GM19397 (cell line): ENCODE measurements at regions not wholly inside any gene's neighbourhood (a gene's known extent, or its start where the extent isn't known, plus 50 kb on each side); places are given as distances from the start of the nearest gene placed in this dataset.

Experiments
- ATAC-seq: cut with Tn5 transposase; IDR thresholded peaks from one replicate; pipeline ENCODE4 v1.9.1; 2021; ENCODE audit warnings: mild to moderate bottlenecking, moderate library complexity; ENCODE audit not compliant: unreplicated experiment

DNA sequence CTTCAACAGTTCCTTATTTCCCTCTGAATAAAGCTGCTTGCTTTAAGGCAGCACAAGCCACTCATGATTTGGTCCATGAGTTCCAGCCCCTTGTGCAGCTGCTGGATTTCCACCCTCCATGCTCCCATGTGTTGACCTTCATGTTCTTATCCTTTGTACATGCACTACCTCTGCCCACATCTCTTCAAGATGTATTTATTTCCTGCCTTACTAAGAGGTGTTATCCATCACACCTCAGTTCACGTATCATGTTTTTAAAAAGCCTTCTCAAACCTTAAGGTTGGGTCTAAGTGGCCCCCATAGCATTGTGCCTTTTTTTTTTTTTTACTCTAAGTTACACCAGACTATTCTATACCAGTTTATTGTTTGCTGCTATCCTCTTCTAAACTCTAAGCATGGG, 107.7 kb downstream of the SIPA1L2 start:
- ATAC-seq: no peak

DNA sequence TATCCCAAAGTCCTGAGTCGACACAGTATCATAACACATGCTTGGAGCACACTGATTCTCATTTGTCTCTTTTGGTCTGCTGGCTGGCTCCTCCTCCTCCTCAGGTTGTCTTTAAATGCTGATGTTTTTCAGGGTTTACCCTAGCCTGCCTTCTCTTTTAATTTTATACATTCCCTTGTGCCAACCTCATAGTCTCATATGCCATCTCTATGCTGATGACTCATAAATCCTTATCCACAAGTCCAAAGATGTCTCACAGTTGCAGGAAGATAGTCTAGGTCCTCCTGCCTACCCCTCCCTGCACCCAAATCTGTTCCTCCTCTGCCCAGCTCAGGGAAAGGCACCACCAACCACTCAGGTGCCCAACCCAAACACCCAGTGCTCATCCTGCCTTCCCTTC, 108.3 kb downstream of the SIPA1L2 start:
- no peak for ATAC-seq

DNA sequence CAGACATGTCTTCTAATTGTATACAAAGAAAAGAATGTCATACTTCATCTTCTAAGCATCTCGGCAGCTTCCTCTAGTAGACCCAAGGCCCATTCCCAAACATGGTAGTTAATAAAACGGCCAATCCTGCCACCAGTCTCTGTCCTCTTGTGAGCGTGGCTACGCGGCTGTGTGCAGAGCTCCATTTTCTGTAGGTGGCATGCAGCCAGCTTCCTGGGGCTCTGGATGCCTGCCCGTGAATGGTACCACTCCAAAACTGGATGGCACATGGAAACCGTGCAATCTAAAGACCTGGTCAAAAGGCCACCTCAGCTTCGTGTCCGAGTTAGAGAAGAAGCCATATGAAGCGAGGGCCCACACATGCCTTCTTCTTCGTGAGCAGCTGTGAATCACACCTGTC, 110.7 kb downstream of the SIPA1L2 start:
- ATAC-seq: no peak

DNA sequence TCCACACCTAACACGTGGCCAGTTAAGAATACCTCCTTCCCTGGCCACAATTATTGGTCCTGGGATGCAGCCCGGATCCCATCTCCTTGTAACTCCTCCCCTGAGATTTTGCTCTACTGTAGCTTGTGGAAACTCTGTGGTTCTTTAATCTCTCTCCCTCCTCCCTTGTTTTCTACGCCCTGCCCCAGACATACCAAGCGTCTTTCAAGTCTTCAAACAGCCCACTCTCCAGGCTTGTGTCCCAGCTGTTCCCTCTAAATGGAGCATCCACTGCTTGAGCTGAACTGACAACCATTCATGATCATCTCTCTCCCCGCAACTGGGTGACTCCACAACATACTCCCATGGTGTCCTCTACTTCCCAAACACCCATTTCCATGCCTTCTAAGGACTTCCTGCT, 111.6 kb downstream of the SIPA1L2 start:
- ATAC-seq: no peak

DNA sequence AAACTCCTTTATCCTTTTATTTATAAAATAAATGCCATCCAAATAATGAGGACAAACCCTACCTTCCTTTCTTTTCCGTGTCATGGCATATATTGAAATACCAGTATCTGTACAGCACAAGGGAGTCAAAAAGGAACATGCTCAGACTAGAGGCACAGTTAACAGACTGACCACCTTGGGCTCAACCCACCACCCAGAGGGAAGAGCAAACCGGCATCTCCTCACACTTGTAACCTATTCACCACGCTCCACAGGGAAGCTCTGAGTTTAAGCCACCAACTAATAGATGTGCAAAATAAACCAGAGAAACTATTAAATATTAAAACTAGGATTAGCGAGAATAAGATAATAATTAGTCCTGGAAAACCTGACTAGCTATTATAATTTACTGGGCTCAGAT, 112.7 kb downstream of the SIPA1L2 start:
- no peak for ATAC-seq

DNA sequence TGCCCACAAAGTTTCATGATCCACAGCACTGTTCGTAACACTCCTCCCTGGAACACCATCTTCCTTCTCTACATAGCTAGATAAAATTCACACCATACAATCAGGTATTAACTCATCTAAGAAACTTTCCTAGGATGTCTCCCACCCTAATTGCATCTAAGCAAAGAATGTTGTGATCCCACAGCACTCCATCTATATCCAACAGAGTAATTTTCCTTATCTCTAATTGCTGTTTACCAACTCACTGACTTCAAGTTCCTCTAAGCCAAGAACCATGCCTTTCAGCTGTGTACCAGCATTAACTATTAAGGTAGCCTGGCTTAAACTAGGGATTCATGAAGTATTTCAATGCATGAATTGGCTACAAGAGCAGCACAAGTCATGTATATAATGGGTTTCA, 114.2 kb downstream of the SIPA1L2 start:
- no peak for ATAC-seq

DNA sequence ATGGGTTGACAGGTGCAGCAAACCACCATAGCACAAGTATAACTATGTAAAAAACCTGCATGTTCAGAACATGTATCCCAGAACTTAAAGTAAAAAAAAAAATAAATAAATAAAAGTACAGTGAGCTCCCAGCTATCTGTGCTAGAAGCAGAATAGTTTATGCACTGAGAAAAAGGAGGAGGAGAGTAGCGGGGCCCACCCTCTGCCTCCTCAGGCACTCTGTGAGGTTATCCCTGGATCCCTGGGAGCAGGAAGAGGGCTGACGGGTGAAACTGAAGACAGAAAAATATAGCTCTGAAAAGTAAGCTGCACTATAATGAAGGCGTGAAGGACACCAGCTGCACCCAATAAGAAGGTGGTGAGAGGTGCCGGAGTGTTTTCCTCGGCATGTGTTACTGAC, 117.2 kb downstream of the SIPA1L2 start:
- ATAC-seq: no peak

DNA sequence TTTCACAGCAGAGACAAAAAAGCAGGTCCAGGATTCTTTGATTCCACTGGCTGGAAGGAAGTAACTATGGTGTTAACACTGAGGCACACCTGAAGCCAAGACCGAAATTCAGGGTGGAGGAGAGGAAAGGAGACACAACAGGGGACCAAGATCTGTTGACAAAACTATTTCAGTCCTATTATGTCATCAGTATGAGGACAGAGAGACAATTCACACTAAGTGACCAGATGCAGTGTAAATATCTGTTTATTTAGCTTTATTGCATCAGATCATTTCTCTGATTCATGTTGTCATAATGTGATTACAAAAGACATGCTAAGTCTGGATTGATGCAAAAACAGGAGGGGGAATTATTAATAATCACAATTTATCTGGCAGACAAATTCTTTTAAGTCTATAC, 118.8 kb downstream of the SIPA1L2 start:
- ATAC-seq: no peak

DNA sequence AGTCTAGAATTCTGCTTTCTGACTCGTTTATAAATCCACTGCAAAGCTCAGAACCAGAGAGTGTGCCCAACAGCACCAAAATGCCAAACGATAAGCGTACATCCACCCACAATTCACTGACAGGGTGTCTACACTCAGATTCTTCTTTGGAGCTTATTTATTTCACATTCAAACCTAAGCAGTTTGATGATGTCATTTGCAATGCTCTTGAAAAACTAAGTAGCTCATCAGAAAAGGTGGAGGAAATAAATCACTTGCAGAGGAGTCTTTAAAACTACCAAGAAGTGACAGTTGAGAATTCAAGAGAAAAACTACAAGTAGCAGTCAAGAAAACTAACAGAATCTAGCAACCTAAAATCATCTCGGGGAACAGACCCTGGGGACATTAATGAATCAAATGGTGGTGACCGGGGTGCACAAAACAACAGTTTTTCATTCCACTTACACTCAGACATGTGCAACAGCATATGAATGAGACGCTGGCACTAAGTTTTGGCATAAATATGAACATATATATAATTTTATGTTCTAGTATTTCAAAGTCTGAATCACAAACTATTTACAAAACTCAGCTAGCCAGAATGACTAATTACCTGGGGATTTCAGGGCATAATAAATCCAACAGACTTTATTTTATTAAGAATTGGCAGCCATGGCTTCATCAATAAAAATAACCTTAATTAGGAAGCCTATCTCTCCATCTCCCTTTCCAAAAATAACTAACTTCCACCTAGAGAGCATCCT, 119.4 kb downstream of the SIPA1L2 start:
- ATAC-seq: no peak

DNA sequence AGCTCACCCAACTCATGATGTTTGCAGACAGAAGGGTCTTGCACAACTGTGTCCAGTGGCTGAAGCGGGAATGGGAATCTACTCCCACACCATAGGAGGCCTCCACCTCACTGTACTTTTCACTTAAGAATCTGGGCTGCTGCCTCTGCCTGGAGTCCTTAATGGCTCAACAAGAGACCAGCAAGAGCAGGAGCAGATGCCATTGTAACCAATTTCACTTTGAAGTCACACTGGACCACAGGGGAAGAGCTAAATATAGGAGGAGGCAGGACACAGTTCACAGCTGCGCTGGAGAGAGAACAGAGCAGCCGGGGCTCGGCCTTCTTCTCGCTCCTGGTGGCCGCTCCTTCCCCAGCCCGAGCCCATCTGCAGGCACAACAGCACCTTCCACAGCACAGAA, 120.4 kb downstream of the SIPA1L2 start:
- ATAC-seq: no peak

DNA sequence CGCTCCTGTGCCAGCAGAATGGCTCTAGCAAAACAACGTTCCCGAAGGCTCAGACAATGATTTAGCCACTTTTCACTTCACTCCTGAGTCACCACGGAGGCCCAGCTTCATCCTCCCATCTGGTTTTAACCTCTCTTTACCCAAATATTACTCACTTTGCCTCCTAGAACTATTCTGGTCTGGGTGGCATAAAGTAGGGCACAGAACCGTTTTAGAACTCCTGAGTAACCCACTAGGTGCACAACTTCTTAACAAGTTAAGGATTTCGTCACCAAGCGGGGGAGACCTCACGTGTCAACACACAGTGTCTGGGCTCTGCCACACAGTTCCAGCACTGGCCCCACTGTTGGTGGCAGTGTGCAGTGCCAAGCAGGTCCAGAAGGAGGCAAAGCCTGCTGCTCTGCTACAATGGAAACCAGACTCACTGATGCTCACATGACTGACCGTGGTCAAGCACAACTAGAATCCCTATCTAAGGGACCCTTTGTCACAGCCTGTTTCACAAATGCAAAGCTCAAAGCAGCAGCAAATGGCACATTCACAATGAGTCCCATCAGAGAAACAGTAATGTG, 121.7 kb downstream of the SIPA1L2 start:
- no peak for ATAC-seq

DNA sequence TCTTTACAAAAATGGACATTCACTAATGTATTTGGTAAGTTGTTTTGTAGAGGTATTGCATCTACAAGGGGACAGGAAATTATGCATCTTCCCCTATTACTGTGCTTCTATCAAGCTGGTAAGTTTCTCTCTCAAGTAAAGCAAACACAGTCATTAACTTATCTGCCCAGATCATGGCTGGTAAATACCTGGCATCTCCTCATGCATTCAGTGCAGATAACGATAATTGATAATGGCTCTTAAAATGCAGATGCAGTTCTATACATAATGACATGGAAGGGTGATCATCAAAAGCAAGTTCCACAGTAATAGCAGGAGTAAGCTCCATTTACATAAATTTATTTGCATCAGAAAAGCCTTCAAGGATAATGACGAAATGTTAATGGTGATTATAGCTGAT, 122.4 kb downstream of the SIPA1L2 start:
- ATAC-seq: no peak

DNA sequence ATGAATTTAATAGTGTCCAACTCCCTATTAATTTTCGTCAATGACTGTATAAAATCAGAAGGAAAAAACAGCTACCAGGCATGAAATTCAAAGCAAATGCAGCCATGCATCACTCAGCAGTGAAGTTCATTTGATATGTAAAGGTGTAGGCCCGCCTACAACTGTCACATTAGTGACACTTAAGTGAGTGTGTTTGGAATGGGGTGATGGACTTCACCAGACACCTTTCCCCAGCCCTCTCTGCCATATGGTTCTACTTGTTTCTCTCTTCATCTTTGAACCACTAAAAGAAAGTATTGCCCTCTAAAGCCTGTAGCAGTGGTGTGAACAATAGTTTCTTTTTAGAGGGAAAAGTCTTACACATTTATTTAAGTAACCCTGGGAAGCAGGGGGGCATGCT, 124.0 kb downstream of the SIPA1L2 start:
- ATAC-seq: no peak

DNA sequence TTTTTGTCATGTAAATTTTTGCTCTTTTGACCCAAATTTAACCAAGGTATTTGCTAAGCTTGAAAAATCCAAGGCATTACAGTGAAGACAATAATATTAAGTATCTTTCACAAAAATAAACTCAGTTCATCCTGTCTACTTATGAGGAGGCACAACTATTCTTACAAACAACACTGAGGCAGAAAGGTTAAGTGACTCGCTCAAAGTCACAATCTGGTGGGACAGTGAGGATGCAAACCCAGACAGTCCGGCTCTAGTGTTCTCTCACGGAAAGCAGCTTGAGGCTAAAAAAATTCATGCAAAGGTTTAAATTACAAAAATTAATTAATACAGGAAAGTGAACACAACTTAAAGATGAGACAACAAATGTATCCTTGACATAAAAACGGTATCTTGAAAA, 125.3 kb downstream of the SIPA1L2 start:
- no peak for ATAC-seq

DNA sequence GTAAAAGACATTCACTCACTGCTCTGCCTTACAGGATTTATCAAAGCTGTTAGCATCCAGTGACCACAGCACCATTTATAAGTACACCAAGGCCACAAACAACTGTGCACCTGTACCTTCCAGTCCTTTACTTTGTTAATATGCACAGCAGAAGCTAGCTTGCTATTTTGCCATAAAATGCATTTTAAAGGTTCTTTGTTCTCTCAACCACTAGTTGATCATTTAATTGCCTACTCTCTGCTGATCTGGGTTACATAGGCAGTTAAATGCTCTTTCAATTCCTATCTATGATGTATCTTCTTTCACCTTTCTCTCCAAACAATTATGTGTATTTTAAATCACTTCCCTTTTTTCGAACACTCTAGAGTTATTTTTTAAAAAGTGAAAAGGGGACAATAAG, 126.4 kb downstream of the SIPA1L2 start:
- ATAC-seq: no peak

DNA sequence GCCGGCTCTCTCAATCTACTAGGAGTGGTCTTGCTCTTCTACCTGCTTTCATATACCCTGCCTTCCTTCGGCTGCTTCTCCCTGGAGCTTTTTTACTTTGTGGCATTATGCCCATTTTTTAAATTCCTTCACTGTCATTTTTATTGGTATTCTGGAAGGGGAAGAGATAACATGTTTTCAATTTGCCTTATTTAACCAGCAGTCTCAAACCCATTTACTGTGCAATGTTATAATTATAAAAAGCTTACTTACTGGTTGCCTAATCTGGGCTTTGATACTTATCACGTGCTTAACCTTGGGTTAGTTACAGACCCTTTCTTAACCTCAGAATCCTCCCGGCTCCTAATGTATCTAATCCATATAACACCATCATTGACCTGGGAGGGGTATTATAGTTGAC, 128.1 kb downstream of the SIPA1L2 start:
- no peak for ATAC-seq

DNA sequence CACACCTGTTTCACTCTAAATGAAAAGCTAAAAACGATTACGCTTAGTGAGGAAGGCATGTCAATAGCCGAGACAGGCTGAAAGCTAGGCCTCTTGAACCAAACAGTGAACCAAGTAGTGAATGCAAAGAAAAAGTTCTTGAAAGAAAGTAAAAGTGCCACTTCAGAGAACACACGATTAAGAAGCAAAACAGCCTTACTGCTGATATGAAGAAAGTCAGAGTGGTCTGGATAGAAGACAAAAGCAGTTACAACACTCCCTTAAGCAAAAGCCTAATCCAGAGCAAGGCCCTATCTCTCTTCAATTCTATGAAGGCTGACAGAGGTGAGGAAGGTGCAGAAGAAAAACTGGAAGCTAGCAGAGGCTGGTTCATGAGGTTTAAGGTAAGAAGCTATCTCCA, 130.7 kb downstream of the SIPA1L2 start:
- ATAC-seq: no peak

DNA sequence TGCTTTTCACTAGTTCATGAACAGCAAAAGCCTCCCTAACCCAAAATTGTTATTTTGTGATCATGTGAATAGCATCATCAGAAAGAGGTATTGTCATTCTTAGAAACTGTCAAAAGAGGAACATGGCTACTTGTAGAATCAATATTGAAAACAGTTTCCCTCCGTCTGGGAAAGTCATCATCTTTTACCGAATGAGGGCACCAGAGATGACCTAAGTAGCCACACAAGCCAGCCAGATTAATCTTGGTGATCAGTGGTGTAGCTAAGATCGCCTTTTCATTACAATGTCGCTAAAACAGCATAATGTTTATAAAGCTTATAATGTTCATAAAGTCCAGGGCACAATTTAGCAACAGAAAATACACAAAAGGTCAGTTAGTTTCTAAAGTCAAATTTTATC, 136.1 kb downstream of the SIPA1L2 start:
- ATAC-seq: no peak

DNA sequence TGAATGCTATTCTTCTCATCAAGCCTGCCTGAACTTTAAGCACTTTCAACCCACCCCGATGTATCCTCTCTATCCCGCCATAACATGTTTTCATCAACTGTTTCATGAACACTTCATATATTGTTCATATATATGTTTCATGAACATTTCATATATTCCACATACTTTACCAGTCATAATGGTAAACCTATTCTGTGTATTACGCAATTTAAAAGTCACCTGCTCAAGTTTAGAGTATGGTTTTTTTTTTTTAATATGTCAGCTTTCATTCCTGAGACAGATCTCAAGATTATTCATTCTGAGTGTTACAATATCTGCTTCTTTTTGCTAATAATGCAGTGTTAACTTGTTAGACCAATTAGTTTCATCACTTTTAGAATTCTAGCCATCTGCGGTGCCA, 140.7 kb downstream of the SIPA1L2 start:
- ATAC-seq: no peak

DNA sequence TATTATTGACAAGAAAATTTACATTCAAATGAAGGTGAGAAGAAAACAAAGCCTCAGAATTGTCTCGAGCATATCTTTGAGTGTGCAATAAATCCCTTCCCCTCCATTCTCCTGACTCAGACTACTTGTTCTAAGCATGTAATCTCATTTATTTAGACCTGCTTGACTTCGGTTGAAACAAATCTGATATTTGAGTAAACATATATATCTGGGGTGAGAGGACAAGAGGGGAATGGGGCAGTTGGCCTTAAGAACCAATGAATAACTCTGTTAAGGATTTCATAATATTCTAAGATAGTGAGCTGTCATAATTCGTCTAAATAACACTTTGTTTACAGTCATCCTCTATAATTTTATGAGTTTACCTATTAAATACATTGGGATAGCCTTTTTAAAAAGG, 142.7 kb downstream of the SIPA1L2 start:
- no peak for ATAC-seq

DNA sequence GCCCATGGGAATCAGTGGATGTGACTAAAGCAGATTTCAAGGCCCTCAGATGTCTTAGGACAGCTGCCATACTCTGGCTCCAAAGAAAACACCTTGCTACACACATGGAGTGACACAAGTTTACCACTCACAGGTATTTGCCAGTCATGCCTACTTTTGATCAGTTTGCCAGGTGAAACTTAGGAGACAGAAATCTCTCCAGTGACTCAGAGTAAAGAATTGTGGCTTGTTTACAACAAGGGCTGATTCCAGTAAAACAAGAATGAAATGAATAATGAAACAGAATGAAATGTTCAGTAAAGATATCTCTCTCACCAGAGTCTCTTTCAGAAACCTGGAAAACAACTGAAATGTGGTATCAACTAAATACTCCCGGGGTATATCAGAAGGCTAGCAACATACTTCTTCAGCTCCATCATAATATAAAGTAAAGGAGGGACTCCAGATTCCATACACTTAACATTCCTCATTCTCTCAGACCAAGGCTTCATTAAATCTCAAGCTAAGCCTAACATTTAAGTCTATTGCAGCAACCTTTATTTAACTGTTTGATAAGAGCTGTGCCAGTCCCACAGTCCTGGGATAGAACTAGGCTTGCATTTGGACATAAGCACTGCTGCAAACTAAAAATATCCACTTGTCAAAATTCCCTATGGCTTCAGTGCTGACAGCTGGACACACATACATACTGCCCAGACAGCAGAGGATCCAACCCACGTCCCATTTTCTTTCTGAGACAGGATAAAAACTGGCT, 143.3 kb downstream of the SIPA1L2 start:
- no peak for ATAC-seq

DNA sequence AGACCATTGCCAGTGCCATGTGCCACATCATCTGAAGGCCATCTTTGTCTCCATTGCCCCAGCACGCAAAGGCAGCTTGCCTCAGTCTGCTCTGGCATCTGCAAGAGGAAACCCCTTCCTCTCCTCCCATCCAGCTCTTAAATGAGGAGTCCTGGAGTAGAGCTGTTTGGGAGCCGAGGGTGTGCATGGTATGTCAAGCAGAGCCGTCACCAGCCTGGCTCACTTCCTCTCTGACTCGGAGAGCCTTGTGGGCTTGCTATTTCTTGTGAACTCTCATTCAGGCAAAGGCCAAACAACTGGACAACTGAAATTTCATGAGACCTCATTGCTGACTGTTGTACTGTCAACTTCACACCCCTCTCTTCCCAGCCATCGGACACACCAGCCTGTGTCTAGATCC, 143.9 kb downstream of the SIPA1L2 start:
- ATAC-seq: no peak
